Erythroblast (primary cell): ENCODE measurements at regions not wholly inside any gene's neighbourhood (a gene's known extent, or its start where the extent isn't known, plus 50 kb on each side); places are given as distances from the start of the nearest gene placed in this dataset.
"Not testable (repeated sequence)": the region's sequence is repeated elsewhere in the genome, so short reads cannot be mapped to it uniquely, and the experiment has no call there.

Experiments used
- DNase-seq, 2 experiments: peaks; one replicate each; lab custom pipeline; 2025; lab: John Stamatoyannopoulos, UW
- GATA1 ChIP-seq: IDR thresholded peaks from 2 replicates; pipeline ENCODE4 v1.6.1; 2011; ENCODE audit warnings: low read depth, mild to moderate bottlenecking, control low read depth, low read length, moderate library complexity
- POLR2A ChIP-seq: IDR thresholded peaks from 2 replicates; pipeline ENCODE4 v1.6.1; 2011; ENCODE audit warnings: mild to moderate bottlenecking, low read length

- TF ChIP-seq GATA1 (no peak), POLR2A (no peak)
- no peak for DNase-seq
Observed at GRCh38 chr16:9630985-9631384, 539.5 kb downstream of the HAPSTR1 start.

- no peak for DNase-seq
- TF ChIP-seq POLR2A (no peak), GATA1 (no peak)
Observed at GRCh38 chr16:9633844-9634243, 542.4 kb downstream of the HAPSTR1 start.

GRCh38 chr16:9635150-9635720, 543.8 kb downstream of the HAPSTR1 start:
- DNase-seq, result not testable (repeated sequence)

- DNase-seq, result no peak
- TF ChIP-seq GATA1 (no peak), POLR2A (no peak)
Observed at GRCh38 chr16:9644258-9644657, 538.0 kb downstream of the GRIN2A start.

GRCh38 chr16:9645911-9646310, 536.3 kb downstream of the GRIN2A start:
- TF ChIP-seq GATA1 (no peak), POLR2A (no peak)
- no peak for DNase-seq

GRCh38 chr16:9647981-9648701, 534.1 kb downstream of the GRIN2A start:
- TF ChIP-seq POLR2A, result no peak
- TF ChIP-seq GATA1, result no peak
- peak; percentile 2 to 29 for DNase-seq

- TF ChIP-seq GATA1 (no peak), POLR2A (no peak)
- no peak for DNase-seq
Observed at GRCh38 chr16:9650284-9650683, 531.9 kb downstream of the GRIN2A start.

GRCh38 chr16:9655051-9655450, 527.2 kb downstream of the GRIN2A start:
- DNase-seq, result no peak

GRCh38 chr16:9657641-9658040, 524.6 kb downstream of the GRIN2A start:
- no peak for TF ChIP-seq POLR2A
- no peak for TF ChIP-seq GATA1
- DNase-seq, result no peak

More at GRCh38 chr16:9655051-9655450, 527.2 kb downstream of the GRIN2A start:
- TF ChIP-seq POLR2A (no peak), GATA1 (no peak)

- no peak for TF ChIP-seq GATA1
- TF ChIP-seq POLR2A, result no peak
- no peak for DNase-seq
Observed at GRCh38 chr16:9658164-9658563, 524.1 kb downstream of the GRIN2A start.

GRCh38 chr16:9658586-9658985, 523.6 kb downstream of the GRIN2A start:
- DNase-seq, result no peak
- TF ChIP-seq POLR2A (no peak), GATA1 (no peak)

GRCh38 chr16:9660898-9661297, 521.3 kb downstream of the GRIN2A start:
- no peak for DNase-seq

GRCh38 chr16:9661336-9662017, 520.8 kb downstream of the GRIN2A start:
- DNase-seq, result no peak
- TF ChIP-seq GATA1 (no peak), POLR2A (no peak)

More at GRCh38 chr16:9660898-9661297, 521.3 kb downstream of the GRIN2A start:
- TF ChIP-seq POLR2A (no peak), GATA1 (no peak)

GRCh38 chr16:9663588-9663987, 518.6 kb downstream of the GRIN2A start:
- TF ChIP-seq GATA1, result no peak
- TF ChIP-seq POLR2A, result no peak
- no peak for DNase-seq
